Liver (tissue), 8 donors: ENCODE measurements at regions not wholly inside any gene's neighbourhood (a gene's known extent, or its start where the extent isn't known, plus 50 kb on each side); places are given as distances from the start of the nearest gene placed in this dataset.

ENCODE experiments used
- DNase-seq: peaks from one replicate; pipeline ENCODE4 v3.0.0-alpha.2; 2017; ENCODE audit warnings: low spot score
- H3K27ac ChIP-seq, 2 donors: one replicate each; pipeline ENCODE4 v1.7.0; 2013; ENCODE audit warnings: inconsistent platforms in 2 of 2, low read length in 2 of 2, control low read depth in 1 of 2, low read depth in 1 of 2, mild to moderate bottlenecking in 1 of 2
- H3K27me3 ChIP-seq, 4 donors: one replicate each; pipeline versions ENCODE4 v1.6.1 to v1.7.0; 2013; ENCODE audit warnings: low read length in 3 of 4, inconsistent platforms in 1 of 4, mild to moderate bottlenecking in 1 of 4, moderate library complexity in 1 of 4; ENCODE audit not compliant: control insufficient read depth in 4 of 4, insufficient read depth in 4 of 4
- H3K36me3 ChIP-seq, 4 donors: one replicate each; pipeline versions ENCODE4 v1.6.1 to v1.7.0; 2013; ENCODE audit warnings: low read length in 3 of 4, mild to moderate bottlenecking in 3 of 4, low read depth in 1 of 4, moderate library complexity in 1 of 4; ENCODE audit not compliant: control insufficient read depth in 4 of 4, insufficient read depth in 3 of 4
- H3K4me1 ChIP-seq, 4 donors: one replicate each; pipeline versions ENCODE4 v1.6.1 to v1.7.0; 2013; ENCODE audit warnings: low read length in 3 of 4, mild to moderate bottlenecking in 3 of 4, moderate library complexity in 1 of 4; ENCODE audit not compliant: control insufficient read depth in 4 of 4, insufficient read depth in 4 of 4
- H3K4me3 ChIP-seq, 3 donors: one replicate each; pipeline versions ENCODE4 v1.6.1 to v1.7.0; 2013; ENCODE audit warnings: low read length in 3 of 3, control low read depth in 1 of 3, low read depth in 1 of 3, mild to moderate bottlenecking in 1 of 3
- H3K9ac ChIP-seq, 2 donors: one replicate each; pipeline ENCODE4 v1.7.0; 2013; ENCODE audit warnings: low read length in 2 of 2, mild to moderate bottlenecking in 2 of 2, moderate library complexity in 2 of 2, control low read depth in 1 of 2, low read depth in 1 of 2
- H3K9me3 ChIP-seq, 4 donors: one replicate each; pipeline versions ENCODE4 v1.6.1 to v1.7.0; 2013; ENCODE audit warnings: low read length in 3 of 4; ENCODE audit not compliant: control insufficient read depth in 4 of 4
- ATF3 ChIP-seq: IDR thresholded peaks from 2 replicates; pipeline ENCODE4 v1.6.1; 2016; ENCODE audit warnings: antibody characterized with exemption
- CTCF ChIP-seq: fragments of 150-350 bp; IDR thresholded peaks from 2 replicates; pipeline ENCODE4 v1.5.1; 2017; ENCODE audit warnings: improper control_type of control experiment, low read depth, low read length; ENCODE audit not compliant: missing input control
- EGR1 ChIP-seq, 2 donors: IDR thresholded peaks; 2 replicates each; pipeline ENCODE4 v1.6.1; 2016 to 2018; ENCODE audit warnings: antibody characterized with exemption in 2 of 2, low read depth in 2 of 2
- FOXA1 ChIP-seq: IDR thresholded peaks from 2 replicates; pipeline ENCODE4 v1.6.1; 2016; ENCODE audit warnings: antibody characterized with exemption
- FOXA2 ChIP-seq: IDR thresholded peaks from 2 replicates; pipeline ENCODE4 v1.6.1; 2016; ENCODE audit warnings: antibody characterized with exemption
- GABPA ChIP-seq, 2 donors: IDR thresholded peaks in 1 of 2; conservative IDR thresholded peaks in 1 of 2; 2 replicates each; pipeline ENCODE4 v1.6.1; 2016; ENCODE audit warnings: antibody characterized with exemption in 2 of 2, mild to moderate bottlenecking in 1 of 2, moderate library complexity in 1 of 2
- HNF4A ChIP-seq, 2 donors: conservative IDR thresholded peaks; 2 replicates each; pipeline ENCODE4 v1.6.1; 2016; ENCODE audit warnings: antibody characterized with exemption in 2 of 2, mild to moderate bottlenecking in 2 of 2
- HNF4G ChIP-seq: IDR thresholded peaks from 2 replicates; pipeline ENCODE4 v1.6.1; 2016; ENCODE audit warnings: antibody characterized with exemption
- JUND ChIP-seq, 2 donors: IDR thresholded peaks; 2 replicates each; pipeline ENCODE4 v1.6.1; 2016; ENCODE audit warnings: antibody characterized with exemption in 2 of 2
- MAX ChIP-seq: IDR thresholded peaks from 2 replicates; pipeline ENCODE4 v1.6.1; 2016; ENCODE audit warnings: antibody characterized with exemption
- NR2F2 ChIP-seq: IDR thresholded peaks from 2 replicates; pipeline ENCODE4 v1.6.1; 2016; ENCODE audit warnings: antibody characterized with exemption
- RAD21 ChIP-seq, 2 donors: IDR thresholded peaks; 2 replicates each; pipeline ENCODE4 v1.6.1; 2016; ENCODE audit warnings: antibody characterized with exemption in 2 of 2, mild to moderate bottlenecking in 2 of 2
- REST ChIP-seq: IDR thresholded peaks from 2 replicates; pipeline ENCODE4 v1.6.1; 2016; ENCODE audit warnings: antibody characterized with exemption, mild to moderate bottlenecking
- RXRA ChIP-seq, 2 donors: IDR thresholded peaks; 2 replicates each; pipeline ENCODE4 v1.6.1; 2017 to 2018; ENCODE audit warnings: antibody characterized with exemption in 2 of 2, mild to moderate bottlenecking in 1 of 2
- SP1 ChIP-seq: IDR thresholded peaks from 2 replicates; pipeline ENCODE4 v1.6.1; 2018; ENCODE audit warnings: antibody characterized with exemption, mild to moderate bottlenecking
- TAF1 ChIP-seq: conservative IDR thresholded peaks from 2 replicates; pipeline ENCODE4 v1.6.1; 2016; ENCODE audit warnings: antibody characterized with exemption, mild to moderate bottlenecking
- YY1 ChIP-seq: IDR thresholded peaks from 2 replicates; pipeline ENCODE4 v1.6.1; 2016; ENCODE audit warnings: antibody characterized with exemption, mild to moderate bottlenecking
- ZBTB33 ChIP-seq: IDR thresholded peaks from 2 replicates; pipeline ENCODE4 v1.6.1; 2016; ENCODE audit warnings: antibody characterized with exemption
- WGBS: extraction: QIAGEN DNeasy Blood & Tissue Kit; methylation state at CpG from one replicate; pipeline ENCODE4 v1.1.7; 2013; 5-methylcytosine and 5-hydroxymethylcytosine counted together
- donor health status: healthy.
- donor health status: healthy.
- donor health status: healthy.
- donor health status: healthy.
- donor health status: healthy.

- H3K36me3 ChIP-seq = no peaks in the 10 kb centered on the region
- no peaks in the 10 kb centered on the region for H3K27me3 ChIP-seq
- H3K4me1 ChIP-seq = no peaks in the 10 kb centered on the region
- DNase-seq = no peak
- no peak overlapping the region for H3K9ac ChIP-seq
- 93% methylated on average over 1 of the region's 1 CpG for WGBS
- no peaks in the 10 kb centered on the region for H3K9me3 ChIP-seq
- no peak overlapping the region for H3K27ac ChIP-seq
- no peak overlapping the region for H3K4me3 ChIP-seq
- no peak for TF ChIP-seq SP1
- TF ChIP-seq ATF3 = no peak
- no peak for TF ChIP-seq TAF1
- no peak for TF ChIP-seq EGR1 (IDR thresholded peaks at IDR 0.05; ENCODE audit: low read depth in 2 of 2)
- no peak for TF ChIP-seq ZBTB33
- no peak for TF ChIP-seq RXRA (IDR thresholded peaks at IDR 0.05)
- no peak for TF ChIP-seq JUND (IDR thresholded peaks at IDR 0.05)
- no peak for TF ChIP-seq MAX
- no peak for TF ChIP-seq GABPA (IDR thresholded peaks at IDR 0.05 in 1 of 2, conservative IDR thresholded peaks at IDR 0.05 in 1 of 2)
- no peak for TF ChIP-seq REST
- no peak for TF ChIP-seq RAD21 (IDR thresholded peaks at IDR 0.05)
- TF ChIP-seq FOXA2 = no peak
- TF ChIP-seq HNF4A (conservative IDR thresholded peaks at IDR 0.05) = no peak
- TF ChIP-seq HNF4G = no peak
- TF ChIP-seq FOXA1 = no peak
Observed at GRCh38 chr4:104631000-104631399, 136.3 kb upstream of the CXXC4 start.

GRCh38 chr4:104641418-104641817, 146.7 kb upstream of the CXXC4 start:
- H3K36me3 ChIP-seq = no peaks in the 10 kb centered on the region
- TF ChIP-seq TAF1 (no peak), RAD21 (IDR thresholded peaks at IDR 0.05) (no peak), SP1 (no peak), EGR1 (IDR thresholded peaks at IDR 0.05; ENCODE audit: low read depth in 2 of 2) (no peak), REST (no peak), HNF4G (no peak), JUND (IDR thresholded peaks at IDR 0.05) (no peak), ZBTB33 (no peak), NR2F2 (no peak), CTCF (no peak), YY1 (no peak), MAX (no peak)
- no peak overlapping the region for H3K27ac ChIP-seq
- no peaks in the 10 kb centered on the region for H3K27me3 ChIP-seq
- no peak overlapping the region for H3K9ac ChIP-seq
- WGBS = 80% methylated on average over 3 of the region's 3 CpGs
- peaks cover 4 to 12% (median 7%) of the 10 kb centered on the region in 4 donors for H3K4me1 ChIP-seq
- no peak for DNase-seq
- no peaks in the 10 kb centered on the region for H3K9me3 ChIP-seq
- no peak overlapping the region for H3K4me3 ChIP-seq
